ENCODE measurements at regions not wholly inside any gene's neighbourhood (a gene's known extent, or its start where the extent isn't known, plus 50 kb on each side); places are given as distances from the start of the nearest gene placed in this dataset.

DNA sequence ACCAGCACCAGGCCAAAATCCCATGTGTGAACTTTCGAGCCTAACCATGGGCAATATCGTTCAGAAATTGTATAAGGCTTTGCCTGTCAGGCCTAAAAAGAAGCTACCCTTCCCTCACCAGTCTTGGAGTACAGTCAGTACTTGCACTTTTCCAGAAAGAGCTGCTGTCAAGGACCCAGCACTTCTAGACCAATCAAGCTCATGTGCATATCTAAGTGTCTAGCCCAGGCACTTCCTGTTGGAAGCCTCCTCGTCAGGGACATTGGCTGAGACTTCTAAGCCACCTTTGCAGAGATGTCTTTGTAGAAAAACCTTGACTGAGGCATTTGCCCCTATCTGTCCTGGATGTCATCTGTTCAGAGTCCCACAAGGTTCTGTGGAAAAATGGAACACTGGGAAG is 1930.5 kb downstream of the EFNA5 start:
- no peak for TF ChIP-seq POLR2A (IDR thresholded peaks at IDR 0.05)
- TF ChIP-seq, protein P1, sequence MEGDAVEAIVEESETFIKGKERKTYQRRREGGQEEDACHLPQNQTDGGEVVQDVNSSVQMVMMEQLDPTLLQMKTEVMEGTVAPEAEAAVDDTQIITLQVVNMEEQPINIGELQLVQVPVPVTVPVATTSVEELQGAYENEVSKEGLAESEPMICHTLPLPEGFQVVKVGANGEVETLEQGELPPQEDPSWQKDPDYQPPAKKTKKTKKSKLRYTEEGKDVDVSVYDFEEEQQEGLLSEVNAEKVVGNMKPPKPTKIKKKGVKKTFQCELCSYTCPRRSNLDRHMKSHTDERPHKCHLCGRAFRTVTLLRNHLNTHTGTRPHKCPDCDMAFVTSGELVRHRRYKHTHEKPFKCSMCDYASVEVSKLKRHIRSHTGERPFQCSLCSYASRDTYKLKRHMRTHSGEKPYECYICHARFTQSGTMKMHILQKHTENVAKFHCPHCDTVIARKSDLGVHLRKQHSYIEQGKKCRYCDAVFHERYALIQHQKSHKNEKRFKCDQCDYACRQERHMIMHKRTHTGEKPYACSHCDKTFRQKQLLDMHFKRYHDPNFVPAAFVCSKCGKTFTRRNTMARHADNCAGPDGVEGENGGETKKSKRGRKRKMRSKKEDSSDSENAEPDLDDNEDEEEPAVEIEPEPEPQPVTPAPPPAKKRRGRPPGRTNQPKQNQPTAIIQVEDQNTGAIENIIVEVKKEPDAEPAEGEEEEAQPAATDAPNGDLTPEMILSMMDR (IDR thresholded peaks at IDR 0.05), result no peak
